ENCODE measurements at regions not wholly inside any gene's neighbourhood (a gene's known extent, or its start where the extent isn't known, plus 50 kb on each side); places are given as distances from the start of the nearest gene placed in this dataset.

DNA sequence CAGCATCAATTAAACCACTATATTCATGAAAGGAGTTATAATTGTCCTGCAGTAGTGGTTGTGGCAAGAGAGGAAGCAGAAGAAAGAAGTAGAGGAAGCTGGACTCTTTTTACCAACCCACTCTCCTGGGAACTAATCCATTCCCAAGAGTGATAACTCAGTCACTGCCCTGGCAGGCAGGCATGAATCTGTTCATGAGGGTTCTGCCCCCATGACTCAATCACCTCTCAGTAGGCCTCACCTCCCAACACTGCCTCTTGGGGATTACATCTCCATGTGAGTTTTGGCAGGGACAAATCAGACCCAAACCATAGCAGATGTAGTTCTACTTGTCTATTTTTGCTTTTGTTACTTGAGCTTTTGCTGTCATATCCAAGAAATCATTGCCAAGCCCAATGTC is 232.7 kb upstream of the MAP2 start:
- Mint-ChIP-seq H3K9me3 (no peaks in the 10 kb centered on the region), H3K4me1 (peaks cover 11% of the 10 kb centered on the region; the same call in 2 of the 3 replicates), H3K4me3 (no peak overlapping the region), H3K27ac (no peak overlapping the region), H3K27me3 (ENCODE audit: insufficient read depth, low read depth, poor library complexity) (no peaks in the 10 kb centered on the region), H3K36me3 (ENCODE audit: low read depth) (no peaks in the 10 kb centered on the region)
- no peaks in the 10 kb centered on the region for H3K27me3 ChIP-seq (ENCODE audit: insufficient read depth)
- no peak overlapping the region; the same call in 1 of the 2 replicates for H3K4me2 ChIP-seq
- no peaks in the 10 kb centered on the region for H3K36me3 ChIP-seq (ENCODE audit: insufficient read depth)
- no peaks in the 10 kb centered on the region for H4K20me1 ChIP-seq (replicated peaks; ENCODE audit: insufficient read depth)
- no peak; the same call in 1 of the 3 replicates for ATAC-seq
- DNase-seq (ENCODE audit: low spot score), result peak; percentile 7
- H3K9me2 ChIP-seq (ENCODE audit: insufficient read depth), result no peaks in the 10 kb centered on the region
- TF ChIP-seq, protein P1, sequence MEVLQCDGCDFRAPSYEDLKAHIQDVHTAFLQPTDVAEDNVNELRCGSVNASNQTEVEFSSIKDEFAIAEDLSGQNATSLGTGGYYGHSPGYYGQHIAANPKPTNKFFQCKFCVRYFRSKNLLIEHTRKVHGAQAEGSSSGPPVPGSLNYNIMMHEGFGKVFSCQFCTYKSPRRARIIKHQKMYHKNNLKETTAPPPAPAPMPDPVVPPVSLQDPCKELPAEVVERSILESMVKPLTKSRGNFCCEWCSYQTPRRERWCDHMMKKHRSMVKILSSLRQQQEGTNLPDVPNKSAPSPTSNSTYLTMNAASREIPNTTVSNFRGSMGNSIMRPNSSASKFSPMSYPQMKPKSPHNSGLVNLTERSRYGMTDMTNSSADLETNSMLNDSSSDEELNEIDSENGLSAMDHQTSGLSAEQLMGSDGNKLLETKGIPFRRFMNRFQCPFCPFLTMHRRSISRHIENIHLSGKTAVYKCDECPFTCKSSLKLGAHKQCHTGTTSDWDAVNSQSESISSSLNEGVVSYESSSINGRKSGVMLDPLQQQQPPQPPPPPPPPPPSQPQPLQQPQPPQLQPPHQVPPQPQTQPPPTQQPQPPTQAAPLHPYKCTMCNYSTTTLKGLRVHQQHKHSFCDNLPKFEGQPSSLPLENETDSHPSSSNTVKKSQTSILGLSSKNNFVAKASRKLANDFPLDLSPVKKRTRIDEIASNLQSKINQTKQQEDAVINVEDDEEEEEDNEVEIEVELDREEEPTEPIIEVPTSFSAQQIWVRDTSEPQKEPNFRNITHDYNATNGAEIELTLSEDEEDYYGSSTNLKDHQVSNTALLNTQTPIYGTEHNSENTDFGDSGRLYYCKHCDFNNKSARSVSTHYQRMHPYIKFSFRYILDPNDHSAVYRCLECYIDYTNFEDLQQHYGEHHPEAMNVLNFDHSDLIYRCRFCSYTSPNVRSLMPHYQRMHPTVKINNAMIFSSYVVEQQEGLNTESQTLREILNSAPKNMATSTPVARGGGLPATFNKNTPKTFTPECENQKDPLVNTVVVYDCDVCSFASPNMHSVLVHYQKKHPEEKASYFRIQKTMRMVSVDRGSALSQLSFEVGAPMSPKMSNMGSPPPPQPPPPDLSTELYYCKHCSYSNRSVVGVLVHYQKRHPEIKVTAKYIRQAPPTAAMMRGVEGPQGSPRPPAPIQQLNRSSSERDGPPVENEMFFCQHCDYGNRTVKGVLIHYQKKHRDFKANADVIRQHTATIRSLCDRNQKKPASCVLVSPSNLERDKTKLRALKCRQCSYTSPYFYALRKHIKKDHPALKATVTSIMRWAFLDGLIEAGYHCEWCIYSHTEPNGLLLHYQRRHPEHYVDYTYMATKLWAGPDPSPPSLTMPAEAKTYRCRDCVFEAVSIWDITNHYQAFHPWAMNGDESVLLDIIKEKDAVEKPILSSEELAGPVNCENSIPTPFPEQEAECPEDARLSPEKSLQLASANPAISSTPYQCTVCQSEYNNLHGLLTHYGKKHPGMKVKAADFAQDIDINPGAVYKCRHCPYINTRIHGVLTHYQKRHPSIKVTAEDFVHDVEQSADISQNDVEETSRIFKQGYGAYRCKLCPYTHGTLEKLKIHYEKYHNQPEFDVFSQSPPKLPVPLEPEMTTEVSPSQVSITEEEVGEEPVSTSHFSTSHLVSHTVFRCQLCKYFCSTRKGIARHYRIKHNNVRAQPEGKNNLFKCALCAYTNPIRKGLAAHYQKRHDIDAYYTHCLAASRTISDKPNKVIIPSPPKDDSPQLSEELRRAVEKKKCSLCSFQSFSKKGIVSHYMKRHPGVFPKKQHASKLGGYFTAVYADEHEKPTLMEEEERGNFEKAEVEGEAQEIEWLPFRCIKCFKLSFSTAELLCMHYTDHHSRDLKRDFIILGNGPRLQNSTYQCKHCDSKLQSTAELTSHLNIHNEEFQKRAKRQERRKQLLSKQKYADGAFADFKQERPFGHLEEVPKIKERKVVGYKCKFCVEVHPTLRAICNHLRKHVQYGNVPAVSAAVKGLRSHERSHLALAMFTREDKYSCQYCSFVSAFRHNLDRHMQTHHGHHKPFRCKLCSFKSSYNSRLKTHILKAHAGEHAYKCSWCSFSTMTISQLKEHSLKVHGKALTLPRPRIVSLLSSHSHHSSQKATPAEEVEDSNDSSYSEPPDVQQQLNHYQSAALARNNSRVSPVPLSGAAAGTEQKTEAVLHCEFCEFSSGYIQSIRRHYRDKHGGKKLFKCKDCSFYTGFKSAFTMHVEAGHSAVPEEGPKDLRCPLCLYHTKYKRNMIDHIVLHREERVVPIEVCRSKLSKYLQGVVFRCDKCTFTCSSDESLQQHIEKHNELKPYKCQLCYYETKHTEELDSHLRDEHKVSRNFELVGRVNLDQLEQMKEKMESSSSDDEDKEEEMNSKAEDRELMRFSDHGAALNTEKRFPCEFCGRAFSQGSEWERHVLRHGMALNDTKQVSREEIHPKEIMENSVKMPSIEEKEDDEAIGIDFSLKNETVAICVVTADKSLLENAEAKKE (CRISPR knock-in tag; IDR thresholded peaks at IDR 0.05), result no peak
- TF ChIP-seq EZH2 (IDR thresholded peaks at IDR 0.05; ENCODE audit: low read depth, unreplicated experiment) (no peak), ZNF331 (CRISPR knock-in tag; IDR thresholded peaks at IDR 0.05; ENCODE audit: low read depth) (no peak), POLR2AphosphoS5 (IDR thresholded peaks at IDR 0.05; ENCODE audit: low read depth) (no peak), STAT1 (IDR thresholded peaks at IDR 0.05; ENCODE audit: unreplicated experiment) (no peak), NANOG (IDR thresholded peaks at IDR 0.05; ENCODE audit: borderline replicate concordance) (no peak)
- TF ChIP-seq, protein P2, sequence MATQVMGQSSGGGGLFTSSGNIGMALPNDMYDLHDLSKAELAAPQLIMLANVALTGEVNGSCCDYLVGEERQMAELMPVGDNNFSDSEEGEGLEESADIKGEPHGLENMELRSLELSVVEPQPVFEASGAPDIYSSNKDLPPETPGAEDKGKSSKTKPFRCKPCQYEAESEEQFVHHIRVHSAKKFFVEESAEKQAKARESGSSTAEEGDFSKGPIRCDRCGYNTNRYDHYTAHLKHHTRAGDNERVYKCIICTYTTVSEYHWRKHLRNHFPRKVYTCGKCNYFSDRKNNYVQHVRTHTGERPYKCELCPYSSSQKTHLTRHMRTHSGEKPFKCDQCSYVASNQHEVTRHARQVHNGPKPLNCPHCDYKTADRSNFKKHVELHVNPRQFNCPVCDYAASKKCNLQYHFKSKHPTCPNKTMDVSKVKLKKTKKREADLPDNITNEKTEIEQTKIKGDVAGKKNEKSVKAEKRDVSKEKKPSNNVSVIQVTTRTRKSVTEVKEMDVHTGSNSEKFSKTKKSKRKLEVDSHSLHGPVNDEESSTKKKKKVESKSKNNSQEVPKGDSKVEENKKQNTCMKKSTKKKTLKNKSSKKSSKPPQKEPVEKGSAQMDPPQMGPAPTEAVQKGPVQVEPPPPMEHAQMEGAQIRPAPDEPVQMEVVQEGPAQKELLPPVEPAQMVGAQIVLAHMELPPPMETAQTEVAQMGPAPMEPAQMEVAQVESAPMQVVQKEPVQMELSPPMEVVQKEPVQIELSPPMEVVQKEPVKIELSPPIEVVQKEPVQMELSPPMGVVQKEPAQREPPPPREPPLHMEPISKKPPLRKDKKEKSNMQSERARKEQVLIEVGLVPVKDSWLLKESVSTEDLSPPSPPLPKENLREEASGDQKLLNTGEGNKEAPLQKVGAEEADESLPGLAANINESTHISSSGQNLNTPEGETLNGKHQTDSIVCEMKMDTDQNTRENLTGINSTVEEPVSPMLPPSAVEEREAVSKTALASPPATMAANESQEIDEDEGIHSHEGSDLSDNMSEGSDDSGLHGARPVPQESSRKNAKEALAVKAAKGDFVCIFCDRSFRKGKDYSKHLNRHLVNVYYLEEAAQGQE (IDR thresholded peaks at IDR 0.05; ENCODE audit: unreplicated experiment), result no peak
- TF ChIP-seq, protein P3, sequence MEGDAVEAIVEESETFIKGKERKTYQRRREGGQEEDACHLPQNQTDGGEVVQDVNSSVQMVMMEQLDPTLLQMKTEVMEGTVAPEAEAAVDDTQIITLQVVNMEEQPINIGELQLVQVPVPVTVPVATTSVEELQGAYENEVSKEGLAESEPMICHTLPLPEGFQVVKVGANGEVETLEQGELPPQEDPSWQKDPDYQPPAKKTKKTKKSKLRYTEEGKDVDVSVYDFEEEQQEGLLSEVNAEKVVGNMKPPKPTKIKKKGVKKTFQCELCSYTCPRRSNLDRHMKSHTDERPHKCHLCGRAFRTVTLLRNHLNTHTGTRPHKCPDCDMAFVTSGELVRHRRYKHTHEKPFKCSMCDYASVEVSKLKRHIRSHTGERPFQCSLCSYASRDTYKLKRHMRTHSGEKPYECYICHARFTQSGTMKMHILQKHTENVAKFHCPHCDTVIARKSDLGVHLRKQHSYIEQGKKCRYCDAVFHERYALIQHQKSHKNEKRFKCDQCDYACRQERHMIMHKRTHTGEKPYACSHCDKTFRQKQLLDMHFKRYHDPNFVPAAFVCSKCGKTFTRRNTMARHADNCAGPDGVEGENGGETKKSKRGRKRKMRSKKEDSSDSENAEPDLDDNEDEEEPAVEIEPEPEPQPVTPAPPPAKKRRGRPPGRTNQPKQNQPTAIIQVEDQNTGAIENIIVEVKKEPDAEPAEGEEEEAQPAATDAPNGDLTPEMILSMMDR (conservative IDR thresholded peaks at IDR 0.05; ENCODE audit: low read depth in 2 of 2), result no peak
- no peaks in the 10 kb centered on the region for H3F3A ChIP-seq (replicated peaks; ENCODE audit: low read depth)
- peaks cover 14% of the 10 kb centered on the region for H3K79me2 ChIP-seq (replicated peaks; ENCODE audit: insufficient read depth)
- no peaks in the 10 kb centered on the region for H3K4me1 ChIP-seq (ENCODE audit: insufficient read depth)
- no peak overlapping the region for H3K4me3 ChIP-seq
- no peak overlapping the region for H3K27ac ChIP-seq (ENCODE audit: low read depth)
- no peak overlapping the region for H2AFZ ChIP-seq
